Lower leg skin (tissue), 4 donors: ENCODE measurements at regions not wholly inside any gene's neighbourhood (a gene's known extent, or its start where the extent isn't known, plus 50 kb on each side); places are given as distances from the start of the nearest gene placed in this dataset.

ENCODE experiments used
- DNase-seq, 2 donors: peaks; one replicate each; pipeline ENCODE4 v3.0.0-alpha.2; 2019; ENCODE audit warnings: low spot score in 2 of 2
- H3K4me3 ChIP-seq: fragments of 200-600 bp; sonication (generic); 2 replicates; pipeline ENCODE4 v1.5.1; 2017; ENCODE audit warnings: mild to moderate bottlenecking, low read depth; ENCODE audit not compliant: poor library complexity, severe bottlenecking
- POLR2A ChIP-seq, 2 donors: fragments of 450-650 bp; IDR thresholded peaks; one replicate each; pipeline ENCODE4 v1.6.1; 2016 to 2017; ENCODE audit warnings: antibody characterized with exemption in 2 of 2, mild to moderate bottlenecking in 1 of 2, moderate library complexity in 1 of 2
- WGBS, 2 donors: methylation state at CpG; one replicate each; pipeline ENCODE4 v1.1.5; 2018; 5-methylcytosine and 5-hydroxymethylcytosine counted together
- intact Hi-C: fragments of 100-400 bp; cut with DNase I; formaldehyde crosslinking; loops from one replicate; pipeline ENCODE4 v1.15.0; 2023; ENCODE audit warnings: low total_unique reads
- TF ChIP-seq, protein P1 (sequence below), 3 donors: fragments of 450-650 bp; IDR thresholded peaks; one replicate each; pipeline ENCODE4 v1.5.1; 2016; ENCODE audit warnings: antibody characterized with exemption in 3 of 3, mild to moderate bottlenecking in 3 of 3, moderate library complexity in 2 of 3

DNA sequence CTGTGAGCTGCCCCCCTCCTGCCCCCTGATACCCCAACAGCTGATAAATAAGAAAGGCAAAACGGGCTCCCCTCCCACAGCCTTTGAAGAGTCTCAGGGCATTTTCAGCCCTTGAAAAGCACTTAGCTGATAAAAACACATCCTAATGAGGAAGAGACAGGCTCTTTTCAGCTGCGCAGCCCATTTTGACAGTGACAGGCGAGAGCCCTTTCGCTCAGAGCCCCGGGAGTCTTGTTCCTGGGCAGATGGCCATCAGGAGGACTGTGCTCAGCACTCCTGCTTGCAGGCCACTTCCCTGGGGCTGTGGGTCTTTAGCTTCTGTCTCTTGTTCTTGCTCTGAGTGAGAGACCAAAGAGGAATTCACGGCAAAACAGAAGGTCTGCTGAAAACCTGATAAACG lies 757.2 kb downstream of the BRD1 start:
- 69 to 70% methylated on average over 7 of the region's 7 CpGs for WGBS, 2 donors

DNA sequence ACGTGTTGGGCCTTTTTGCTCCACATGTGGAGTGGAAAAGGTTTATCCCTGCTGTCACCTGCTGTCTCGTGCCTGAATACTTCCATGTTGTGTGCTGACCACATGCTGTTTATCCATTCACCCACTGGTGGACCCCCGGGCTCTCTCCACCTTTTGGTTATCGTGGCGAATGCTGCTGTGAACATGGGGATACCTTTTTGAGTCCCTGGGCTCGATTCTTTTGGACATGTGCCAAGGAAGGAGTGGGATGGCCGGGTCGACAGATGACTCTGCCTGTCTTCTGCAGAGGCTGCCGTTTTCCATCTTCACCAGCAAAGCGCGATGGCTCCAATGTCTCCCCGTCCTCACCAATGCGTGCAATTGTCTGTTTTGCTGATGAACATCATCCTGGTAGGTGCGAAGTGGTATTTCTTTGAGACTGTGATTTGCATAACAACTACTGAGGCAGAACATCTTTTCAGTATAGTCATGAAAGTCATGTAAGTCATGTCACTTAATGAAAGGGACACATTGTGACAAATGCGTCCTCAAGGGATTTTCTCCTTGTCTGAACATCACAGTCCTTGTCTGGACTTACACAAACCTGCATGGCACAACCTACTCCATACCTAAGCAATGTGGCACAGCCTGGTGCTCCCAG lies 758.7 kb downstream of the BRD1 start:
- H3K4me3 ChIP-seq: no peak overlapping the region
- 71 to 72% methylated on average over 15 of the region's 15 CpGs for WGBS, 2 donors
- peak in 1 of 2 donors; percentile 52 for DNase-seq
- intact Hi-C loops: no loop called here
- TF ChIP-seq POLR2A (IDR thresholded peaks at IDR 0.05): no peak
- TF ChIP-seq, protein P1, sequence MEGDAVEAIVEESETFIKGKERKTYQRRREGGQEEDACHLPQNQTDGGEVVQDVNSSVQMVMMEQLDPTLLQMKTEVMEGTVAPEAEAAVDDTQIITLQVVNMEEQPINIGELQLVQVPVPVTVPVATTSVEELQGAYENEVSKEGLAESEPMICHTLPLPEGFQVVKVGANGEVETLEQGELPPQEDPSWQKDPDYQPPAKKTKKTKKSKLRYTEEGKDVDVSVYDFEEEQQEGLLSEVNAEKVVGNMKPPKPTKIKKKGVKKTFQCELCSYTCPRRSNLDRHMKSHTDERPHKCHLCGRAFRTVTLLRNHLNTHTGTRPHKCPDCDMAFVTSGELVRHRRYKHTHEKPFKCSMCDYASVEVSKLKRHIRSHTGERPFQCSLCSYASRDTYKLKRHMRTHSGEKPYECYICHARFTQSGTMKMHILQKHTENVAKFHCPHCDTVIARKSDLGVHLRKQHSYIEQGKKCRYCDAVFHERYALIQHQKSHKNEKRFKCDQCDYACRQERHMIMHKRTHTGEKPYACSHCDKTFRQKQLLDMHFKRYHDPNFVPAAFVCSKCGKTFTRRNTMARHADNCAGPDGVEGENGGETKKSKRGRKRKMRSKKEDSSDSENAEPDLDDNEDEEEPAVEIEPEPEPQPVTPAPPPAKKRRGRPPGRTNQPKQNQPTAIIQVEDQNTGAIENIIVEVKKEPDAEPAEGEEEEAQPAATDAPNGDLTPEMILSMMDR (IDR thresholded peaks at IDR 0.05): no peak

More for the DNA sequence above, 757.2 kb downstream of the BRD1 start:
- no peak overlapping the region for H3K4me3 ChIP-seq
- no peak for DNase-seq
- TF ChIP-seq, protein P1 (IDR thresholded peaks at IDR 0.05): no peak
- TF ChIP-seq POLR2A (IDR thresholded peaks at IDR 0.05): no peak
- intact Hi-C loops: no loop called here

- intact Hi-C loops: no loop called here
- H3K4me3 ChIP-seq: no peak overlapping the region
- no peak for DNase-seq
- TF ChIP-seq, protein P1 (IDR thresholded peaks at IDR 0.05): no peak
- TF ChIP-seq POLR2A (IDR thresholded peaks at IDR 0.05): no peak
- WGBS, 2 donors: 87 to 90% methylated on average over 4 of the region's 4 CpGs
Measured at GRCh38 chr22:49067504-49067903, 760.2 kb downstream of the BRD1 start.

DNA sequence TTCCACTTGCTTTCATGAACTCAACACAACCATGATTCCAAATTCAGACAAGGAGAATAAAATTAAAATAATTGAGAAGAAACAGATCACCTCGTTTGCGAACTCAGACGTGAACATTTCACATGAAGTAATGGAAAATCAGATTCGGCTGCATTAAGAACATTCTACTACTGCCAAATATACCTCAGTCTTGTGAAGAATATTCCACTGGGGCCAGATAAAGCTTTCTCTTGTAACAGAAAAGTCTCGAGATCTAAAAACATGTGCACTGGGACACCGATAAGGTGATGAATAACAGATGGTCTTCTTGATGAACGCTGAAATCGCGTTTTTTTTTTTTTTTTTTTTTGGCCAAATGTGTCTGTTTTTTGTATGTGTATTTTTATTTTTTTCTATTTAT lies 761.1 kb downstream of the BRD1 start:
- no peak overlapping the region for H3K4me3 ChIP-seq
- WGBS, 2 donors: 59 to 64% methylated on average over 9 of the region's 9 CpGs
- TF ChIP-seq, protein P1 (IDR thresholded peaks at IDR 0.05): no peak
- no peak for TF ChIP-seq POLR2A (IDR thresholded peaks at IDR 0.05)
- DNase-seq: no peak
- intact Hi-C loops: no loop called here

- 61 to 74% methylated on average over 7 of the region's 7 CpGs for WGBS, 2 donors
- no peak overlapping the region for H3K4me3 ChIP-seq
- no peak for DNase-seq
- TF ChIP-seq POLR2A (IDR thresholded peaks at IDR 0.05): no peak
- TF ChIP-seq, protein P1 (IDR thresholded peaks at IDR 0.05): no peak
- intact Hi-C loops: no loop called here
Measured at GRCh38 chr22:49064836-49065235, 762.8 kb downstream of the BRD1 start.

GRCh38 chr22:49063545-49063890 lies 764.2 kb downstream of the BRD1 start:
- no peak for TF ChIP-seq POLR2A (IDR thresholded peaks at IDR 0.05)
- TF ChIP-seq, protein P1 (IDR thresholded peaks at IDR 0.05): no peak
- intact Hi-C loops: no loop called here
- DNase-seq: no peak
- WGBS, 2 donors: 43 to 56% methylated on average over 4 of the region's 4 CpGs
- no peak overlapping the region for H3K4me3 ChIP-seq
